HCT116 (cell line): ENCODE measurements at regions not wholly inside any gene's neighbourhood (a gene's known extent, or its start where the extent isn't known, plus 50 kb on each side); places are given as distances from the start of the nearest gene placed in this dataset.

ENCODE experiments used
- ATAC-seq: fragments of 200-7000 bp; cut with Tn5 transposase; 2 replicates; pipeline ENCODE4 v1.9.1; 2020; ENCODE audit warnings: mild to moderate bottlenecking, moderate library complexity
- BruUV-seq: library from RNA; stranded (reverse); fragments of 400-500 nt; replicated peaks from 2 replicates; lab custom pipeline; 2021; lab: Mats Ljungman, UMichigan
- CTCF ChIA-PET: fragments of 300-600 bp; sonication (Branson Sonifier 250); formaldehyde crosslinking; loops from one replicate; lab custom pipeline; 2021; ENCODE audit warnings: antibody characterized with exemption; lab: Charles Lee
- POLR2A ChIA-PET: fragments of 300-600, 350-600 bp; sonication (Branson Sonifier 250); formaldehyde crosslinking; loops from one replicate; lab custom pipeline; 2021; ENCODE audit warnings: antibody characterized with exemption; lab: Charles Lee
- RAD21 ChIA-PET, 2 experiments: fragments of 300-600 bp; sonication (Branson Sonifier 250); formaldehyde crosslinking; loops; one replicate each; lab custom pipeline; 2023; ENCODE audit warnings: low total read pairs in 2 of 2; ENCODE audit not compliant: uncharacterized antibody in 2 of 2, unreplicated experiment in 2 of 2, low non-redundant PET in 1 of 2; lab: Charles Lee
- DNase-seq: peaks from one replicate; pipeline ENCODE4 v3.0.0-alpha.2; 2010; ENCODE audit warnings: low read depth, low spot score
- H2AFZ ChIP-seq: fragments of 200-600 bp; shearing (Covaris generic), sonication (generic); 2 replicates; pipeline ENCODE4 v1.6.1; 2017; ENCODE audit warnings: low read depth, mixed run types, mixed read lengths, antibody characterized with exemption, low read length; ENCODE audit not compliant: poor library complexity, severe bottlenecking
- H3K27ac ChIP-seq: 2 replicates; pipeline ENCODE4 v1.5.1; 2012; ENCODE audit warnings: low read depth, low read length
- H3K27me3 ChIP-seq: fragments of 200-600 bp; sonication (generic); 2 replicates; pipeline ENCODE4 v1.6.1; 2016; ENCODE audit warnings: mixed run types, low read length, mixed read lengths; ENCODE audit not compliant: insufficient read depth
- H3K36me3 ChIP-seq, 2 experiments: fragments of 200-500 bp in 1 of 2; fragments of 200-600 bp in 1 of 2; sonication (Bioruptor generic) in 1 of 2; sonication (generic) in 1 of 2; 2 replicates each; pipeline versions ENCODE4 v1.5.1 to v1.6.1; 2014 to 2016; ENCODE audit warnings: low read length in 2 of 2, inconsistent platforms in 1 of 2, mixed read lengths in 1 of 2, mixed run types in 1 of 2; ENCODE audit not compliant: insufficient read depth in 2 of 2, control insufficient read depth in 1 of 2
- H3K4me1 ChIP-seq, 2 experiments: fragments of 200-600 bp in 1 of 2; sonication (generic) in 1 of 2; 2 replicates each; pipeline versions ENCODE4 v1.5.1 to v1.6.1; 2012 to 2017; ENCODE audit warnings: low read length in 2 of 2, inconsistent platforms in 1 of 2, mild to moderate bottlenecking in 1 of 2, mixed read lengths in 1 of 2, mixed run types in 1 of 2, moderate library complexity in 1 of 2; ENCODE audit not compliant: insufficient read depth in 2 of 2, control insufficient read depth in 1 of 2
- H3K4me2 ChIP-seq: fragments of 200-600 bp; sonication (generic); 2 replicates; pipeline ENCODE4 v1.6.1; 2017; ENCODE audit warnings: mixed run types, low read length, mixed read lengths
- H3K4me3 ChIP-seq, 2 experiments: fragments of 200-600 bp in 1 of 2; sonication (generic) in 1 of 2; replicated peaks in 1 of 2; 2 replicates each; pipeline ENCODE4 v1.5.1; 2011 to 2016; ENCODE audit warnings: low read length in 2 of 2, control low read depth in 1 of 2, low read depth in 1 of 2, mild to moderate bottlenecking in 1 of 2, mixed read lengths in 1 of 2, mixed run types in 1 of 2
- H3K79me2 ChIP-seq: fragments of 200-600 bp; sonication (generic); 2 replicates; pipeline ENCODE4 v1.6.1; 2017; ENCODE audit warnings: mild to moderate bottlenecking, mixed run types, low read length, moderate library complexity, mixed read lengths; ENCODE audit not compliant: insufficient read depth
- H3K9ac ChIP-seq: fragments of 200-600 bp; sonication (generic); 2 replicates; pipeline ENCODE4 v1.6.1; 2016; ENCODE audit warnings: low read length, mixed read lengths
- H3K9me2 ChIP-seq: fragments of 200-600 bp; sonication (generic), shearing (Covaris generic); 2 replicates; pipeline ENCODE4 v1.6.1; 2017; ENCODE audit warnings: mixed run types, mild to moderate bottlenecking, moderate library complexity; ENCODE audit not compliant: insufficient read depth
- H3K9me3 ChIP-seq, 2 experiments: fragments of 200-500 bp in 1 of 2; fragments of 200-600 bp in 1 of 2; sonication (Bioruptor generic) in 1 of 2; sonication (generic) in 1 of 2; 2 replicates each; pipeline ENCODE4 v1.6.1; 2014 to 2017; ENCODE audit warnings: low read length in 2 of 2, mixed read lengths in 2 of 2, inconsistent platforms in 1 of 2, low read depth in 1 of 2, mild to moderate bottlenecking in 1 of 2, mixed run types in 1 of 2, moderate library complexity in 1 of 2; ENCODE audit not compliant: control insufficient read depth in 1 of 2, insufficient read depth in 1 of 2
- H4K20me1 ChIP-seq: fragments of 200-600 bp; sonication (generic), shearing (Covaris generic); 2 replicates; pipeline ENCODE4 v1.6.1; 2017; ENCODE audit warnings: mixed run types, mild to moderate bottlenecking, moderate library complexity; ENCODE audit not compliant: insufficient read depth
- CBX3 ChIP-seq: IDR thresholded peaks from 2 replicates; pipeline ENCODE4 v1.6.1; 2012; ENCODE audit warnings: low read depth
- CEBPB ChIP-seq: IDR thresholded peaks from 2 replicates; pipeline ENCODE4 v1.6.1; 2012; ENCODE audit warnings: low read depth
- ELF1 ChIP-seq: IDR thresholded peaks from 2 replicates; pipeline ENCODE4 v1.6.1; 2012; ENCODE audit warnings: low read depth, borderline replicate concordance
- EZH2 ChIP-seq: fragments of 200-600 bp; sonication (generic); IDR thresholded peaks from 2 replicates; pipeline ENCODE4 v1.6.1; 2017; ENCODE audit warnings: antibody characterized with exemption, mixed run types
- EZH2phosphoT487 ChIP-seq: fragments of 200-600 bp; IDR thresholded peaks from 2 replicates; pipeline ENCODE4 v1.6.1; 2018; ENCODE audit warnings: antibody characterized with exemption, borderline replicate concordance
- FOSL1 ChIP-seq: IDR thresholded peaks from 2 replicates; pipeline ENCODE4 v1.6.1; 2012; ENCODE audit warnings: low read depth
- JUND ChIP-seq: IDR thresholded peaks from 2 replicates; pipeline ENCODE4 v1.6.1; 2012
- POLR2A ChIP-seq: IDR thresholded peaks from 2 replicates; pipeline ENCODE4 v1.7.0; 2011; ENCODE audit warnings: borderline replicate concordance; ENCODE audit not compliant: insufficient read depth, insufficient read length; ENCODE audit errors: extremely low read depth
- SRF ChIP-seq: IDR thresholded peaks from 2 replicates; pipeline ENCODE4 v1.6.1; 2012; ENCODE audit warnings: low read depth
- TCF7L2 ChIP-seq: IDR thresholded peaks from 2 replicates; pipeline ENCODE4 v1.7.0; 2011; ENCODE audit warnings: borderline replicate concordance, inconsistent platforms; ENCODE audit not compliant: insufficient read depth, insufficient read length; ENCODE audit errors: extremely low read depth
- intact Hi-C: fragments of 100-400 bp; cut with micrococcal nuclease; formaldehyde crosslinking; loops from 2 replicates; pipeline ENCODE4 v1.10.0; 2022
- TF ChIP-seq, protein P1 (sequence below): IDR thresholded peaks from 2 replicates; pipeline ENCODE4 v1.6.1; 2012

DNA sequence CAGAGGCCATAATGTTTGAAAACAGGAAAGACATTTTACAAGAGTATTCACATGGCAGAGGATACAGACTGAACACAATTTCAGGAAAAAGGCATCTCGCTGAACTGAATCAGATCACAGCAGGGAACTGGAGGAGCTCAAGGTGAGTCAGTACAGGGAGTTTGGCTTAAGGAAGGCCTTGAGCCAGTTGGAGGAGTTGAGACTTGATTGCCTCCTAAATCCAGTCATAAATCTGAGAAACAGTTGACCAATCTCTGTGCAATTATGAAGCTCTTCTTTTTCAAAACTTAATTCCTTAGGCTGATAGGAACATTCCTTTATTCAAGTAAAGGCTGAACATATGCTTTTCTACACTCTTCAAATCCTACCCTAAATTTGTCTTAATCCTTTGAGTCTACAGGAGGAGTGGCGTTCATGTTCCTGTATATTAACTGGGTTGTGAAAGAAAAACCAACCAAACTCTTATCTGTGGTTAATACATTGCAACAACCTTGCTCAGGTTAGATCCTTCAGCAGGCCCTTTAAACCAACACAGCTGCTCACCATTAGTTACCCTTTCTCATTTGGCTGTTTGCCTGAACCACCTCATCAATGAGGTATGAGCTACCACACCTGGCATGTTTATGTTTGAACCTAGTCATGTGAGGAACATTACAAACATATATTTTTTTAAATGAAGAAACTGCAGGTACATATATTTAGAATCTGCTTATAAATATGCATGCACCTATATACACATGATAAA is 404.1 kb upstream of the ATP11B start:
- H3K27ac ChIP-seq, result no peak overlapping the region
- H3K79me2 ChIP-seq, result no peaks in the 10 kb centered on the region
- peaks cover 11 to 12% of the 10 kb centered on the region in 2 experiments; a peak in 3 of 4 replicates for H3K4me1 ChIP-seq
- no peak overlapping the region for H3K9ac ChIP-seq
- H4K20me1 ChIP-seq, result no peaks in the 10 kb centered on the region
- H3K9me2 ChIP-seq, result no peaks in the 10 kb centered on the region
- ATAC-seq (peak; percentile 77), DNase-seq (peak; percentile 35)
- H3K9me3 ChIP-seq, result no peaks in the 10 kb centered on the region
- POLR2A ChIA-PET, result no interaction called here
- TF ChIP-seq EZH2phosphoT487, result no peak
- TF ChIP-seq CEBPB, result no peak
- TF ChIP-seq SRF, result no peak
- TF ChIP-seq, protein P1, sequence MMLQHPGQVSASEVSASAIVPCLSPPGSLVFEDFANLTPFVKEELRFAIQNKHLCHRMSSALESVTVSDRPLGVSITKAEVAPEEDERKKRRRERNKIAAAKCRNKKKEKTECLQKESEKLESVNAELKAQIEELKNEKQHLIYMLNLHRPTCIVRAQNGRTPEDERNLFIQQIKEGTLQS, result no peak
- TF ChIP-seq EZH2, result no peak
- no peak for TF ChIP-seq ELF1
- TF ChIP-seq JUND, result peak; percentile 20; the same call in 1 of the 2 replicates
- TF ChIP-seq POLR2A, result no peak
- TF ChIP-seq TCF7L2, result no peak
- TF ChIP-seq FOSL1, result peak; percentile 50; the same call in 1 of the 2 replicates
- TF ChIP-seq CBX3, result no peak
- RAD21 ChIA-PET, result interaction anchor here in 1 of 2 experiments (0.6 to 1.2 kb wide), 2 partner anchors 25 to 492 kb away, joined by 3 to 4 read pairs; no protein-coding TSS in a partner anchor
- no peaks in the 10 kb centered on the region for H3K36me3 ChIP-seq
- no peak overlapping the region for H3K4me3 ChIP-seq
- H3K4me2 ChIP-seq, result peak overlapping the region; percentile 47
- CTCF ChIA-PET, result interaction anchor here (1.7 kb wide), 1 partner anchor 9 kb away, joined by 5 read pairs; no protein-coding TSS in a partner anchor
- H3K27me3 ChIP-seq, result no peaks in the 10 kb centered on the region
- no TSS peak for BruUV-seq
- intact Hi-C loops, result no loop called here
- H2AFZ ChIP-seq, result peak overlapping the region; percentile 85
